ENCODE measurements at regions not wholly inside any gene's neighbourhood (a gene's known extent, or its start where the extent isn't known, plus 50 kb on each side); places are given as distances from the start of the nearest gene placed in this dataset.

DNA sequence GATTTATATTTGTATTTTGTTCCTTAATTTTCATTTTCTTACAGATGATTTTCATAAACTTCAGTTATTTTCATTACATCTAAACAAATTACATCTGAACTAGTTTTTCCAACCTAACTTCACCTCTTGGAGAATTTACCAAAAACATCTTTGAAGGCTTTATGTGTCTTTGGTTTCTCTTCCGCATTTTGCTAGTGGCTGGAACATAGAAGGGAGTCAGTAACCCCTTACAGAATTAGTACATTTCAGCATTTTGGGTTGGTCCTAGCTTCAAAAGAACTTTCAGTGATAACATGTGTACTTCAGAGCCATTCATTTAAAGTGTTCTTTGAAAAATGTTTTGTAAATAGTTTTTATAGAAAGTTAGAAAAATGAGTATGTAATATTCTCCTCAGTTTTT is 169.8 kb upstream of the MTPN start:
- TF ChIP-seq, protein P1, sequence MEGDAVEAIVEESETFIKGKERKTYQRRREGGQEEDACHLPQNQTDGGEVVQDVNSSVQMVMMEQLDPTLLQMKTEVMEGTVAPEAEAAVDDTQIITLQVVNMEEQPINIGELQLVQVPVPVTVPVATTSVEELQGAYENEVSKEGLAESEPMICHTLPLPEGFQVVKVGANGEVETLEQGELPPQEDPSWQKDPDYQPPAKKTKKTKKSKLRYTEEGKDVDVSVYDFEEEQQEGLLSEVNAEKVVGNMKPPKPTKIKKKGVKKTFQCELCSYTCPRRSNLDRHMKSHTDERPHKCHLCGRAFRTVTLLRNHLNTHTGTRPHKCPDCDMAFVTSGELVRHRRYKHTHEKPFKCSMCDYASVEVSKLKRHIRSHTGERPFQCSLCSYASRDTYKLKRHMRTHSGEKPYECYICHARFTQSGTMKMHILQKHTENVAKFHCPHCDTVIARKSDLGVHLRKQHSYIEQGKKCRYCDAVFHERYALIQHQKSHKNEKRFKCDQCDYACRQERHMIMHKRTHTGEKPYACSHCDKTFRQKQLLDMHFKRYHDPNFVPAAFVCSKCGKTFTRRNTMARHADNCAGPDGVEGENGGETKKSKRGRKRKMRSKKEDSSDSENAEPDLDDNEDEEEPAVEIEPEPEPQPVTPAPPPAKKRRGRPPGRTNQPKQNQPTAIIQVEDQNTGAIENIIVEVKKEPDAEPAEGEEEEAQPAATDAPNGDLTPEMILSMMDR (IDR thresholded peaks at IDR 0.05; ENCODE audit: insufficient read depth, low read length), result no peak
- no peak overlapping the region for H3K4me3 ChIP-seq (ENCODE audit: low read depth, low read length)
- no peak for DNase-seq (ENCODE audit: low read depth)

DNA sequence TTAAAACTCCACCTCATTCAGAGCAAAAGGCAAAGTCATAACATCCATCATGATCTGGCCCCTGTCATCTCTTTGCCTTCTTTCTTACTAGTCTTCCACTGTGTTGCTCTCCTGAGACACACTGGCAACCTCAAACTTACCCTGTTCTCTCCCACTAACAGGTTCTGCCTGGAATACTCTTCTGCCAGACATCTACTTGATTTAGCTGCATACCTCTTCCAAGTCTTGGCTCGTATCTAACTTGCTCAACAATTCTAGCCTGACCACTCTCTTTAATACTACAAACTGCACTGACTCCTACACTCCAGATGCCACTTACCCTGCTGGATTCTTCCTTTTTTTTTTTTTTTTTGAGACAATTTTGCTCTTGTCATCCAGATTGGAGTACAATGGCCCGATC is 167.0 kb upstream of the MTPN start:
- DNase-seq (ENCODE audit: low read depth), result no peak
- TF ChIP-seq, protein P1 (IDR thresholded peaks at IDR 0.05; ENCODE audit: insufficient read depth, low read length), result no peak
- H3K4me3 ChIP-seq (ENCODE audit: low read depth, low read length), result no peak overlapping the region

DNA sequence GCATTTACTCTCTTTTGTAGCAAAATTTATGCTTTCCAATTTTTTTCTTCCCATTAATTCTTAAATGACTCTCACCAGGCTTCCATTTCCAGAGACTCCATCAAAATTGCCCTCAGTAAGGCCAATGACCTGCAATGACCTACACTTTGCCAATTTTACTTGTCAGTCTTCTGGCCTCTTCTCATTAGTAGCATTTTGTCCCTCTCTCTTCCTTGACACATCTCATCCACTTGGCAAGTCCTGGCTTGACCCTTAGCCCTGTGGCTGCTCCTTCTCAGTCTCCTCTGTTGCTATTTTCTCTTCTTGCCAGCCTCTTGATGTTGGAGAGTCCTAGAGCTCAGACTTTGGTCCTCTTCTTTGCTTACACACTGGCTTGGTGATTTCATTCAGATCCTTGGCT is 166.1 kb upstream of the MTPN start:
- no peak for DNase-seq (ENCODE audit: low read depth)
- no peak overlapping the region for H3K4me3 ChIP-seq (ENCODE audit: low read depth, low read length)
- TF ChIP-seq, protein P1 (IDR thresholded peaks at IDR 0.05; ENCODE audit: insufficient read depth, low read length), result no peak

DNA sequence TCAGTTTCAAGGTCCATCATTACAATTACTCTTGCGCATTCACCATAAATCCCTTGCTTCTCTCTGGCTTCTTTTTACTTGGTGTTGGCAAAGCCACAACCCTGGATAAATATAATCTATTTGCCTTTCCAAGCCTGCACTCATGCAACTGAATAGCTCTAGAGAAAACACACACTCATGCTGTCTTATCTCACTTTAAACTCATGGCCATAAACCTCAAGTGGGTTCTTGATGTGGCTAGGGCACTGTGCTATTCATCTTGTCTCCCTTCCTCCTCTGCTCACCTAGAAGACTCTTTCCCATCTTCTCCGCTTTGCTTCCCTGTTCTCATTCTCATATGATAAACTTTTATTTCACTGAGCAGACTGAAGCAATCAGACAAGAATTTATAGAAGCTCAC is 165.4 kb upstream of the MTPN start:
- TF ChIP-seq, protein P1 (IDR thresholded peaks at IDR 0.05; ENCODE audit: insufficient read depth, low read length), result no peak
- DNase-seq (ENCODE audit: low read depth), result no peak

DNA sequence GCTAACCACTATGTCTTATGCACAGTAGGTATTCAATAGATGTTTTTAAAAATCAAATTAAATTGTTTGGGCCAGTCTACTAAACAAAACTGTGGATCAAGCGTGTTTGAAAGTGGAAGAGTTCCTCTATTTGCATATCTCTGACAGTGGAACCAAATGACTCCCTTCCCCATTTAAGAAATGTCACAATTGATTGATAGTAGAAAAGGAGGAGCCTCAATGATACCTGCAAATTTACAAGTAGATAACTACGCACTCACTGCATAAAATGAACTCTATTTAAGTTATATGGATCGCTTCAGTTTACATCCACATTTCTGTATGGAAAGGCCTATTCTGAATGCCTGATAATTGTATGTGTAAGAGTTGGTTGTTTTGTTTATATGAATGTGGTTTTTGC is 163.3 kb upstream of the MTPN start:
- no peak for DNase-seq (ENCODE audit: low read depth)
- TF ChIP-seq, protein P1 (IDR thresholded peaks at IDR 0.05; ENCODE audit: insufficient read depth, low read length), result no peak
- H3K4me3 ChIP-seq (ENCODE audit: low read depth, low read length), result no peak overlapping the region

More for the DNA sequence above, 165.4 kb upstream of the MTPN start:
- no peak overlapping the region for H3K4me3 ChIP-seq (ENCODE audit: low read depth, low read length)

DNA sequence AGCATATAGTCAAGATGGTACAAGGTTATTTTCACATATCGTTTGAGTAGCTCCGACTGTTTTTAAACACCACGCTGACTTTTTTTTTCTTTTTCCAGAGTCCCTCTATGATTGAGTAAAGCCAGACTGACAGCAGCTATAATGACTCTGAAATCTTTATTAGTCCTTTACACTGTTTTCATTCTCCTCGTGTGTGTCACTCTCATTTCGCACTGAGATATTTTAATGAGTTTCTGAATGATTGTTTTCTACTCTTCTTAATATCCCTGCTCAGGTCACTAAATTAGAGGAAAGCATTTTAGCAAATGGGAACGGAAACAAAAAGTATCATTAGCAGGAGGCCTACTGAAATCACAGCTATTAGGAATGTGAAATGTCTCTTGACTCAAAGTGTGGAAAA is 162.3 kb upstream of the MTPN start:
- TF ChIP-seq, protein P1 (IDR thresholded peaks at IDR 0.05; ENCODE audit: insufficient read depth, low read length), result no peak
- H3K4me3 ChIP-seq (ENCODE audit: low read depth, low read length), result no peak overlapping the region
- DNase-seq (ENCODE audit: low read depth), result no peak

DNA sequence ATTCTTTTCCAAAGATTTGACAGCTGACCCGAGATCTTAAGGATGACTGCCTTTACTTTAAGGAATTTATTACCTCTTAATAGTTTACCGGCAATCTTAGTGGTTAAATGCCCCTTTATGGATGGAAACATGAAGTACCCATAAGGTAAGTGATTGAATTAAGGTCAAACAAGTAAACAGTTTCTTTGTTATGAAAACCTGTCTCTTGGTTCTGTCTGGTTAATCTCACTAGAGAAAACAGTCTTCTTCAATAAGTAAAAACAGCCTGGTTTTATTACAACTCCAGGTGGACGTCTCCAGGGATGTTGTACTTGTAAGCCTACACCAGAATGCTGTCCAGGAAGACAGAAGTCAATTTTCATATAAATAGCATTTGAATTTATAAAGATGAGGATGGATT is 161.8 kb upstream of the MTPN start:
- H3K4me3 ChIP-seq (ENCODE audit: low read depth, low read length), result no peak overlapping the region
- no peak for DNase-seq (ENCODE audit: low read depth)

More for the DNA sequence above, 161.8 kb upstream of the MTPN start:
- TF ChIP-seq, protein P1 (IDR thresholded peaks at IDR 0.05; ENCODE audit: insufficient read depth, low read length), result no peak

Data from fibroblast of the aortic adventitia (primary cell).